Stomach (tissue), 8 donors: ENCODE measurements at regions not wholly inside any gene's neighbourhood (a gene's known extent, or its start where the extent isn't known, plus 50 kb on each side); places are given as distances from the start of the nearest gene placed in this dataset.
"Not testable (repeated sequence)": the region's sequence is repeated elsewhere in the genome, so short reads cannot be mapped to it uniquely, and the experiment has no call there.

ENCODE experiments used
- DNase-seq, 2 donors: peaks; one replicate each; pipeline versions ENCODE4 v3.0.0 to v3.0.0-alpha.2; 2013 to 2019
- H3K27ac ChIP-seq, 5 donors: fragments of 200-600 bp in 4 of 5; sonication (generic) in 4 of 5; one replicate each; pipeline ENCODE4 v1.5.1; 2013 to 2019; ENCODE audit warnings: mild to moderate bottlenecking in 1 of 5, moderate library complexity in 1 of 5
- H3K27me3 ChIP-seq, 3 donors: fragments of 200-600 bp; sonication (generic); one replicate each; pipeline ENCODE4 v1.5.1; 2017 to 2019; ENCODE audit warnings: mixed run types in 1 of 3
- H3K36me3 ChIP-seq, 4 donors: fragments of 200-600 bp; sonication (generic); 1 replicate in 3 of 4; 2 replicates in 1 of 4; pipeline ENCODE4 v1.5.1; 2016 to 2019
- H3K4me1 ChIP-seq, 4 donors: fragments of 200-600 bp; sonication (generic); one replicate each; pipeline ENCODE4 v1.5.1; 2016 to 2019
- H3K4me3 ChIP-seq, 4 donors: fragments of 200-600 bp; sonication (generic) in 3 of 4; one replicate each; pipeline ENCODE4 v1.5.1; 2016 to 2019; ENCODE audit warnings: mild to moderate bottlenecking in 1 of 4
- H3K9me3 ChIP-seq, 4 donors: fragments of 200-600 bp; sonication (generic); one replicate each; pipeline ENCODE4 v1.5.1; 2016 to 2019
- EP300 ChIP-seq: sonication (generic); formaldehyde crosslinking; IDR thresholded peaks from one replicate; pipeline ENCODE4 v1.6.1; 2017; ENCODE audit warnings: antibody characterized with exemption
- POLR2A ChIP-seq, 4 donors: fragments of 450-650 bp; IDR thresholded peaks; one replicate each; pipeline ENCODE4 v1.6.1; 2016; ENCODE audit warnings: antibody characterized with exemption in 4 of 4, control low read depth in 2 of 4, mild to moderate bottlenecking in 1 of 4, moderate library complexity in 1 of 4
- POLR2AphosphoS5 ChIP-seq, 3 donors: sonication (generic); formaldehyde crosslinking; IDR thresholded peaks; one replicate each; pipeline ENCODE4 v1.6.1; 2016; ENCODE audit warnings: antibody characterized with exemption in 3 of 3
- WGBS, 5 donors: extraction: QIAGEN DNeasy Blood & Tissue Kit in 3 of 5; methylation state at CpG; one replicate each; pipeline versions ENCODE4 v1.1.5 to v1.1.7; 2013 to 2018; 5-methylcytosine and 5-hydroxymethylcytosine counted together
- intact Hi-C: fragments of 100-400 bp; cut with DNase I; formaldehyde crosslinking; loops from one replicate; pipeline ENCODE4 v1.15.1; 2023; ENCODE audit warnings: low total_unique reads
- TF ChIP-seq, protein P1 (sequence below), 7 experiments: fragments of 450-650 bp in 4 of 7; fragments of 200-600 bp in 3 of 7; sonication (generic) in 3 of 7; IDR thresholded peaks; one replicate each; pipeline ENCODE4 v1.5.1; 2016 to 2019; ENCODE audit warnings: antibody characterized with exemption in 7 of 7, control low read depth in 2 of 7, mild to moderate bottlenecking in 1 of 7
- donor health status: healthy with polysubstance abuse.
- donor health status: Bipolar disorder and iron deficiency.
- donor health status: healthy.

- Histone ChIP-seq H3K4me3 (no peak overlapping the region), H3K9me3 (no peaks in the 10 kb centered on the region), H3K36me3 (no peaks in the 10 kb centered on the region), H3K4me1 (peaks cover 0 to 11% (median 2%) of the 10 kb centered on the region in 4 donors), H3K27ac (no peak overlapping the region), H3K27me3 (peaks cover 0 to 51% (median 19%) of the 10 kb centered on the region in 3 donors)
- intact Hi-C loops: no loop called here
- peak in 1 of 2 donors; percentile 61 for DNase-seq
- TF ChIP-seq POLR2A (IDR thresholded peaks at IDR 0.05): no peak
- TF ChIP-seq, protein P1, sequence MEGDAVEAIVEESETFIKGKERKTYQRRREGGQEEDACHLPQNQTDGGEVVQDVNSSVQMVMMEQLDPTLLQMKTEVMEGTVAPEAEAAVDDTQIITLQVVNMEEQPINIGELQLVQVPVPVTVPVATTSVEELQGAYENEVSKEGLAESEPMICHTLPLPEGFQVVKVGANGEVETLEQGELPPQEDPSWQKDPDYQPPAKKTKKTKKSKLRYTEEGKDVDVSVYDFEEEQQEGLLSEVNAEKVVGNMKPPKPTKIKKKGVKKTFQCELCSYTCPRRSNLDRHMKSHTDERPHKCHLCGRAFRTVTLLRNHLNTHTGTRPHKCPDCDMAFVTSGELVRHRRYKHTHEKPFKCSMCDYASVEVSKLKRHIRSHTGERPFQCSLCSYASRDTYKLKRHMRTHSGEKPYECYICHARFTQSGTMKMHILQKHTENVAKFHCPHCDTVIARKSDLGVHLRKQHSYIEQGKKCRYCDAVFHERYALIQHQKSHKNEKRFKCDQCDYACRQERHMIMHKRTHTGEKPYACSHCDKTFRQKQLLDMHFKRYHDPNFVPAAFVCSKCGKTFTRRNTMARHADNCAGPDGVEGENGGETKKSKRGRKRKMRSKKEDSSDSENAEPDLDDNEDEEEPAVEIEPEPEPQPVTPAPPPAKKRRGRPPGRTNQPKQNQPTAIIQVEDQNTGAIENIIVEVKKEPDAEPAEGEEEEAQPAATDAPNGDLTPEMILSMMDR (IDR thresholded peaks at IDR 0.05): peak in 4 of 7 experiments; percentile 20 to 80 (median 70)
- 20 to 26% (median 23%) methylated on average over 14 of the region's 14 CpGs for WGBS, 5 donors
These were observed 242.3 kb downstream of the LMX1A start for GRCh38 chr1:165114022-165114888.

DNA sequence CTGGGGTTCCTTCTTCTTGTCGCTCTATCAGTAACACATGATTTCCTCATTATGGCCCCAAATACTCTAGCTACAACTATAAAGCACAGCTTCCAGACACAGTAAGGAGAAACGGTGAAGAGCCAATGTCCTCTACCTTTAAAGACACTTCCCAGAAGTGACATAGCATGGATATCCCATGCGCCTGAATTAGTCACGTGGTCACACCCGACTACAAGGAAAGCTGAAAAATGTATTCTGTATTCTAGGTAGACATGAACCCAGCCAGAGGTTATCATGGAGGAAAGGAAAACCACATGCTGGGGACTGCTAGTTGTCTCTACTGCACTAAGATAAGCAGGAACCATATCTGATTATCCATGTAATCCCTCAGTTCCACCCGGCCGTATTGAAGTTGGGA lies 244.3 kb downstream of the LMX1A start:
- intact Hi-C loops: no loop called here
- peaks cover 0 to 7% (median under 1%) of the 10 kb centered on the region in 4 donors for H3K4me1 ChIP-seq
- whole genome bisulfite sequencing, 5 donors: 66 to 79% (median 78%) methylated on average over 7 of the region's 7 CpGs

GRCh38 chr1:165109013-165109412 lies 247.5 kb downstream of the LMX1A start:
- Histone ChIP-seq H3K36me3 (no peaks in the 10 kb centered on the region), H3K27me3 (peaks cover 0 to 22% (median 0%) of the 10 kb centered on the region in 3 donors), H3K4me1 (no peaks in the 10 kb centered on the region), H3K27ac (no peak overlapping the region), H3K4me3 (no peak overlapping the region), H3K9me3 (peaks cover 0 to 4% (median 0%) of the 10 kb centered on the region in 4 donors)
- no peak for DNase-seq
- TF ChIP-seq, protein P1 (IDR thresholded peaks at IDR 0.05): no peak
- TF ChIP-seq POLR2A (IDR thresholded peaks at IDR 0.05) (no peak), EP300 (no peak)
- intact Hi-C loops: no loop called here
- WGBS, 5 donors: 23 to 52% (median 37%) methylated on average over 4 of the region's 4 CpGs; no CpG with 5 or more reads in 1 of the 5 donors

More for the DNA sequence above, 244.3 kb downstream of the LMX1A start:
- H3K9me3 ChIP-seq: no peaks in the 10 kb centered on the region
- DNase-seq: no peak
- no peak overlapping the region for H3K27ac ChIP-seq
- no peaks in the 10 kb centered on the region for H3K36me3 ChIP-seq
- no peak for TF ChIP-seq EP300
- TF ChIP-seq POLR2A (IDR thresholded peaks at IDR 0.05): no peak
- TF ChIP-seq POLR2AphosphoS5 (IDR thresholded peaks at IDR 0.05): no peak
- TF ChIP-seq, protein P1 (IDR thresholded peaks at IDR 0.05): no peak
- peaks cover 0 to 39% (median 8%) of the 10 kb centered on the region in 3 donors for H3K27me3 ChIP-seq
- H3K4me3 ChIP-seq: no peak overlapping the region

DNA sequence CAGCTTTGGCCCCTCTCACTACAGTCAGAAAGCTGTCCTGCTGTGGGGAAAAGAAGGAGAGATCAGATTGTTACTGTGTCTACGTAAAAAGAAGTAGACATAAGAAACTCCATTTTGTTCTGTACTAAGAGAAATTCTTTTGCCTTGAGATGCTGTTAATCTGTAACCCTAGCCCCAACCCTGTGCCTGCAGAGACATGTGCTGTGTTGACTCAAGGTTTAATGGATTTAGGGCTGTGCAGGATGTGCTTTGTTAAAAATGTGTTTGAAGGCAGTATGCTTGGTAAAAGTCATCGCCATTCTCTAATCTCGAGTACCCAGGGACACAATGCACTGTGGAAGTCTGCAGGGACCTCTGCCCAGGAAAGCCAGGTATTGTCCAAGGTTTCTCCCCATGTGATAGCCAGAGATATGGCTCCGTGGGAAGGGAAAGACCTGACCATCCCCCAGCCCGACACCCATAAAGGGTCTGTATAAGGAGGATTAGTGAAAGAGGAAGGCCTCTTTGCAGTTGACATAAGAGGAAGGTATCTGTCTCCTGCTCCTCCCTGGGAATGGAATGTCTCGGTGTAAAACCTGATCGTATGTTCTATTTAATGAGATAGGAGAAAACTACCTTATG lies 263.9 kb downstream of the LMX1A start:
- H3K27me3 ChIP-seq, intact Hi-C loops, H3K4me3 ChIP-seq, H3K36me3 ChIP-seq, H3K27ac ChIP-seq, DNase-seq, H3K4me1 ChIP-seq: not testable (repeated sequence)
- peaks cover 4 to 34% (median 21%) of the 10 kb centered on the region in 4 donors for H3K9me3 ChIP-seq
- 36 to 65% (median 45%) methylated on average over 7 of the region's 7 CpGs for WGBS, 5 donors
